Left lung (tissue), 4 donors: ENCODE measurements at regions not wholly inside any gene's neighbourhood (a gene's known extent, or its start where the extent isn't known, plus 50 kb on each side); places are given as distances from the start of the nearest gene placed in this dataset.

ENCODE experiments used
- ATAC-seq: fragments of 200-7000 bp; cut with Tn5 transposase; one replicate; pipeline ENCODE4 v1.9.1; 2020; ENCODE audit warnings: moderate library complexity
- DNase-seq, 4 donors: peaks; one replicate each; pipeline ENCODE4 v3.0.0-alpha.2; 2013 to 2020
- H3K27ac ChIP-seq, 2 donors: fragments of 200-600 bp; sonication (generic) in 1 of 2; one replicate each; pipeline versions ENCODE4 v1.5.0 to v1.8.0; 2020 to 2021
- H3K27me3 ChIP-seq, 2 donors: fragments of 200-600 bp; sonication (generic) in 1 of 2; one replicate each; pipeline versions ENCODE4 v1.5.0 to v1.8.0; 2020 to 2021
- H3K36me3 ChIP-seq, 2 donors: fragments of 200-600 bp; sonication (generic) in 1 of 2; one replicate each; pipeline versions ENCODE4 v1.5.0 to v1.8.0; 2020 to 2021
- H3K4me1 ChIP-seq, 2 donors: fragments of 200-600 bp; one replicate each; pipeline ENCODE4 v1.8.0; 2021
- H3K4me3 ChIP-seq, 2 donors: fragments of 200-600 bp; sonication (generic) in 1 of 2; one replicate each; pipeline versions ENCODE4 v1.5.0 to v1.8.0; 2020 to 2021; ENCODE audit warnings: mild to moderate bottlenecking in 1 of 2
- H3K9me3 ChIP-seq, 2 donors: fragments of 200-600 bp; sonication (generic) in 1 of 2; one replicate each; pipeline versions ENCODE4 v1.5.0 to v1.8.0; 2020 to 2021
- intact Hi-C, 2 donors: fragments of 100-400 bp; cut with DNase I; formaldehyde crosslinking; loops; one replicate each; pipeline versions ENCODE4 v1.11.2 to v1.14.2; 2022
- TF ChIP-seq, protein P1 (sequence below), 2 donors: fragments of 200-600 bp; sonication (generic) in 1 of 2; IDR thresholded peaks; one replicate each; pipeline versions ENCODE4 v1.5.0 to v1.8.0; 2021; ENCODE audit warnings: antibody characterized with exemption in 2 of 2
- donor health status: DM: no; HTN: yes; CAD: no.
- donor health status: DM: no; HTN: no; CAD: no.

- Histone ChIP-seq H3K27me3 (no peaks in the 10 kb centered on the region), H3K27ac (no peak overlapping the region), H3K4me3 (no peak overlapping the region), H3K4me1 (no peaks in the 10 kb centered on the region), H3K36me3 (no peaks in the 10 kb centered on the region), H3K9me3 (no peaks in the 10 kb centered on the region)
- TF ChIP-seq, protein P1, sequence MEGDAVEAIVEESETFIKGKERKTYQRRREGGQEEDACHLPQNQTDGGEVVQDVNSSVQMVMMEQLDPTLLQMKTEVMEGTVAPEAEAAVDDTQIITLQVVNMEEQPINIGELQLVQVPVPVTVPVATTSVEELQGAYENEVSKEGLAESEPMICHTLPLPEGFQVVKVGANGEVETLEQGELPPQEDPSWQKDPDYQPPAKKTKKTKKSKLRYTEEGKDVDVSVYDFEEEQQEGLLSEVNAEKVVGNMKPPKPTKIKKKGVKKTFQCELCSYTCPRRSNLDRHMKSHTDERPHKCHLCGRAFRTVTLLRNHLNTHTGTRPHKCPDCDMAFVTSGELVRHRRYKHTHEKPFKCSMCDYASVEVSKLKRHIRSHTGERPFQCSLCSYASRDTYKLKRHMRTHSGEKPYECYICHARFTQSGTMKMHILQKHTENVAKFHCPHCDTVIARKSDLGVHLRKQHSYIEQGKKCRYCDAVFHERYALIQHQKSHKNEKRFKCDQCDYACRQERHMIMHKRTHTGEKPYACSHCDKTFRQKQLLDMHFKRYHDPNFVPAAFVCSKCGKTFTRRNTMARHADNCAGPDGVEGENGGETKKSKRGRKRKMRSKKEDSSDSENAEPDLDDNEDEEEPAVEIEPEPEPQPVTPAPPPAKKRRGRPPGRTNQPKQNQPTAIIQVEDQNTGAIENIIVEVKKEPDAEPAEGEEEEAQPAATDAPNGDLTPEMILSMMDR (IDR thresholded peaks at IDR 0.05), result no peak
- no peak for DNase-seq
- ATAC-seq, result no peak
- intact Hi-C loops, result no loop called here
Measured at GRCh38 chr6:168223150-168223549, 96.4 kb downstream of the DACT2 start.

DNA sequence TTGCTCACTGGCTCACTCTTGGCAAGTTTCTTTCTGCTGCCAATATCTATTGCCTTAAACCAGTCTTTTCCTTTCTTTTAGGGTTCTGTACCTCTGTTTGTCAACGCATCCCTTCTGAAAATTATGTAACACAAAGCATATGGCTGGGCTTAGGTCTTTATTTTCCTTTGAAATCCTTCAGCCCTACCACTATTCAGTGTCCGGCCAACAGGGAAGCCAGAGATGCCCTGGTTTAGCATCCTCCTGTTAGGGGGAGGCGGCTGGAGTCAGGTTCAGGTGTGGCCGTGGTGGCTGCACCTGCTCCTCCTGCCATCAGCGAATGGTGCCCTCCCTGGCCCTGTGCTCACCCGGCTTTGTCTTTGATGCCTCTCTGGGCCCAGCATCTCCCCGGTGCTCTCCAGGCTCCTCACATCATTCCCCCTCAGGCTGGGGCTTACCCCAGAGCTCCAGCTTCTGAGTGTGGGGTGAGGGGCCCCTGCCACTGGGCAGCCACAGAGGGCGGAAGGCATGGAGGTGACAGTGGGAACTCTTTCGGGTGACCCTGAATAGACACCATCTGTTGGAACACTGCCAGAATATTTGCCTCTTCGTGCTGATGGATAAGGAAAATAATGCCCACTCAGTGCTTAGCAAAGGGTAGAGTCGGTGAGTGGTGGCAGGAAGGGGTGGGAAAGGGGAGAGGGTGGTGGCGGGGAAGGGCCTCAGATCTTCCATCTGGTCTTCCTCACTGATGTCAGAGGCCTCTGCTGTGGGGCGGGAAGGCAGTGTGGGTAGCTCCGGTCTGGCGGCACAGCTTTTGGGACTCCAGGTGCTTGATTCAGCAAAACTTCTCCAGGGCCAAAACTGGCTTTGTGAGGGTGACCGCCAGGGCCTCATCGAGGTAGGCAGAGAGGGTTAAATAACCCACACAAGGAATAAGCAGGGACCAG is 97.2 kb downstream of the DACT2 start:
- no peak overlapping the region for H3K4me3 ChIP-seq
- DNase-seq, result no peak
- H3K4me1 ChIP-seq, result no peaks in the 10 kb centered on the region
- intact Hi-C loops, result no loop called here
- ATAC-seq, result no peak
- TF ChIP-seq, protein P1 (IDR thresholded peaks at IDR 0.05), result no peak
- H3K27ac ChIP-seq, result no peak overlapping the region
- no peaks in the 10 kb centered on the region for H3K9me3 ChIP-seq
- no peaks in the 10 kb centered on the region for H3K36me3 ChIP-seq
- no peaks in the 10 kb centered on the region for H3K27me3 ChIP-seq

GRCh38 chr6:168221497-168222079 is 98.0 kb downstream of the DACT2 start:
- no peak for ATAC-seq
- H3K36me3 ChIP-seq, result no peaks in the 10 kb centered on the region
- H3K4me3 ChIP-seq, result no peak overlapping the region
- intact Hi-C loops, result no loop called here
- no peaks in the 10 kb centered on the region for H3K4me1 ChIP-seq
- no peak for DNase-seq
- TF ChIP-seq, protein P1 (IDR thresholded peaks at IDR 0.05), result no peak
- no peaks in the 10 kb centered on the region for H3K27me3 ChIP-seq
- H3K9me3 ChIP-seq, result no peaks in the 10 kb centered on the region
- no peak overlapping the region for H3K27ac ChIP-seq

GRCh38 chr6:168221000-168221399 is 98.6 kb downstream of the DACT2 start:
- H3K4me1 ChIP-seq, result no peaks in the 10 kb centered on the region
- TF ChIP-seq, protein P1 (IDR thresholded peaks at IDR 0.05), result no peak
- no peak for ATAC-seq

DNA sequence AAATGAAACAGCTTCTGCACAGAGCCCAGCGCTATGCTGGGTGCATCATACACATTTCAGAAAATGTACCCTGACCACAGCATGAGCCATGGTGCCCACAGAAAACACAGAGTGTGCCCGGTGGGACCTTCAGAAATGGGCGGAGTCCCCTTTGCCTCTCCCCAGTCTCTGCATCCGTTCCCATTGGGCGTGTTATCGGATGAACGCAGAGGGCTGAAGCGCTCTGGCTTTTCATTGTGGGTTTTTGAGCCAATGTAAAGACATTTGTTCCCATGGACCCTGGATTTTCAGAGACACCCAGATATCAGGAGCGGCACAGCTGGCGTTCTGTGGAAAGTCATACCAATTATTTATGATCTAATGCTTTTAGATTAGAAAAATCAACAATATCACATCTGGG is 99.8 kb downstream of the DACT2 start:
- Histone ChIP-seq H3K27me3 (no peaks in the 10 kb centered on the region), H3K27ac (no peak overlapping the region), H3K9me3 (no peaks in the 10 kb centered on the region), H3K4me3 (no peak overlapping the region), H3K4me1 (no peaks in the 10 kb centered on the region), H3K36me3 (no peaks in the 10 kb centered on the region)
- DNase-seq (no peak), ATAC-seq (no peak)
- intact Hi-C loops, result no loop called here
- TF ChIP-seq, protein P1 (IDR thresholded peaks at IDR 0.05), result no peak

More at GRCh38 chr6:168221000-168221399, 98.6 kb downstream of the DACT2 start:
- DNase-seq, result no peak
- Histone ChIP-seq H3K27ac (no peak overlapping the region), H3K9me3 (no peaks in the 10 kb centered on the region), H3K27me3 (no peaks in the 10 kb centered on the region), H3K4me3 (no peak overlapping the region), H3K36me3 (no peaks in the 10 kb centered on the region)
- intact Hi-C loops, result no loop called here
